K562 (cell line): ENCODE measurements at regions not wholly inside any gene's neighbourhood (a gene's known extent, or its start where the extent isn't known, plus 50 kb on each side); places are given as distances from the start of the nearest gene placed in this dataset.

ENCODE experiments used
- ATAC-seq: fragments of 200-7000 bp; cut with Tn5 transposase; 3 replicates; pipeline ENCODE4 v1.9.1; 2020; ENCODE audit warnings: moderate library complexity
- BruUV-seq: library from RNA; stranded (reverse); fragments of 400-500 nt; replicated peaks from 2 replicates; lab custom pipeline; 2021; lab: Mats Ljungman, UMichigan
- CTCF ChIA-PET: fragments of 300-600 bp; formaldehyde crosslinking; extraction: SDS; loops from one replicate; lab custom pipeline; 2021; ENCODE audit warnings: low intra/inter-chr PET ratio; lab: Yijun Ruan, JAX
- POLR2A ChIA-PET: fragments of 300-600, 350-650 bp; sonication (Branson Sonifier 250); formaldehyde crosslinking; extraction: SDS; loops from one replicate; lab custom pipeline; 2021; ENCODE audit warnings: antibody characterized with exemption, inconsistent platforms; lab: Yijun Ruan, JAX
- DNase-seq, 4 experiments: peaks; one replicate each; pipeline versions ENCODE4 v3.0.0 to v3.0.0-alpha.2; 2011 to 2018; ENCODE audit warnings: low spot score in 3 of 4, mixed read lengths in 3 of 4; ENCODE audit errors: extremely low read depth in 1 of 4
- FAIRE-seq: peaks from 2 replicates; lab custom pipeline; 2011; peaks lifted over from hg19 to GRCh38; lab: Jason Lieb, UNC
- H2AFZ ChIP-seq: 2 replicates; pipeline ENCODE4 v1.6.0; 2011; ENCODE audit warnings: low read depth, low read length, control low read depth, inconsistent platforms
- H3K27ac ChIP-seq: fragments of 200-600 bp; 3 replicates; pipeline ENCODE4 v1.8.0; 2011; ENCODE audit warnings: low read depth, mild to moderate bottlenecking, control low read depth, inconsistent platforms, low read length, moderate library complexity, mixed read lengths; ENCODE audit errors: extremely low read depth
- H3K27me3 ChIP-seq, 2 experiments: fragments of 300-600 bp in 1 of 2; 2 replicates in 1 of 2; 3 replicates in 1 of 2; pipeline versions ENCODE4 v1.6.0 to v1.8.0; 2011; ENCODE audit warnings: inconsistent platforms in 2 of 2, low read length in 2 of 2, mild to moderate bottlenecking in 1 of 2, mixed read lengths in 1 of 2, moderate library complexity in 1 of 2; ENCODE audit not compliant: control insufficient read depth in 2 of 2, insufficient read depth in 2 of 2
- H3K36me3 ChIP-seq: fragments of 300-600 bp; 3 replicates; pipeline ENCODE4 v1.8.0; 2011; ENCODE audit warnings: mild to moderate bottlenecking, low read length, inconsistent platforms; ENCODE audit not compliant: control insufficient read depth, insufficient read depth
- H3K4me1 ChIP-seq, 2 experiments: fragments of 200-600 bp in 1 of 2; replicated peaks in 1 of 2; 2 replicates in 1 of 2; 3 replicates in 1 of 2; pipeline versions ENCODE4 v1.5.1 to v1.8.0; 2011; ENCODE audit warnings: inconsistent platforms in 2 of 2, low read length in 2 of 2, mild to moderate bottlenecking in 1 of 2, mixed read lengths in 1 of 2, moderate library complexity in 1 of 2; ENCODE audit not compliant: control insufficient read depth in 2 of 2, insufficient read depth in 2 of 2
- H3K4me2 ChIP-seq: 2 replicates; pipeline ENCODE4 v1.6.1; 2011; ENCODE audit warnings: low read length, control low read depth, inconsistent platforms, mixed read lengths; ENCODE audit not compliant: insufficient read depth
- H3K4me3 ChIP-seq: fragments of 200-600 bp; sonication (generic), shearing (Covaris generic); 2 replicates; pipeline ENCODE4 v1.5.1; 2016; ENCODE audit warnings: control low read depth, inconsistent platforms
- H3K79me2 ChIP-seq: fragments of 200-600 bp; 3 replicates; pipeline ENCODE4 v1.8.0; 2011; ENCODE audit warnings: low read length, inconsistent platforms; ENCODE audit not compliant: control insufficient read depth, insufficient read depth
- H3K9ac ChIP-seq, 2 experiments: 2 replicates each; pipeline versions ENCODE4 v1.6.0 to v1.6.1; 2011; ENCODE audit warnings: low read depth in 2 of 2, low read length in 2 of 2, control low read depth in 1 of 2, inconsistent platforms in 1 of 2, mild to moderate bottlenecking in 1 of 2, mixed read lengths in 1 of 2; ENCODE audit not compliant: insufficient read depth in 1 of 2
- H3K9me1 ChIP-seq: one replicate; pipeline ENCODE4 v1.6.0; 2011; ENCODE audit warnings: inconsistent platforms, mild to moderate bottlenecking, low read length, moderate library complexity; ENCODE audit not compliant: control insufficient read depth, insufficient read depth
- H3K9me3 ChIP-seq: replicated peaks from 2 replicates; pipeline ENCODE4 v1.5.1; 2011; ENCODE audit warnings: low read depth, low read length, inconsistent platforms; ENCODE audit not compliant: control insufficient read depth, insufficient read depth
- H4K20me1 ChIP-seq: replicated peaks from 2 replicates; pipeline ENCODE4 v1.6.1; 2011; ENCODE audit warnings: low read length, inconsistent platforms, mixed read lengths; ENCODE audit not compliant: control insufficient read depth, insufficient read depth
- PHF21A ChIP-seq: fragments of 450-650 bp; IDR thresholded peaks from 2 replicates; pipeline ENCODE4 v1.6.1; 2017; ENCODE audit warnings: low read depth, borderline replicate concordance
- ZNF408 ChIP-seq: fragments of 250-450 bp; sonication (Bioruptor Pico); IDR thresholded peaks from 2 replicates; pipeline ENCODE4 v1.4.0; 2020; ENCODE audit warnings: low read depth, mild to moderate bottlenecking, moderate library complexity
- ZNF586 ChIP-seq: fragments of 450-650 bp; formaldehyde crosslinking; conservative IDR thresholded peaks from 2 replicates; pipeline ENCODE4 v1.4.0; 2020; ENCODE audit warnings: mild to moderate bottlenecking, moderate library complexity
- ZNF780A ChIP-seq: fragments of 250-450 bp; sonication (Bioruptor Pico); IDR thresholded peaks from 2 replicates; pipeline ENCODE4 v1.5.0; 2021; ENCODE audit warnings: mild to moderate bottlenecking
- WGBS: fragments of 100-300 bp; shearing (Covaris generic); methylation state at CpG from one replicate; pipeline ENCODE4 v1.1.6; 2016; ENCODE audit warnings: low coverage, mixed read lengths; ENCODE audit not compliant: insufficient coverage; ENCODE audit errors: missing lambda C conversion rate; 5-methylcytosine and 5-hydroxymethylcytosine counted together
- in situ Hi-C: fragments of 300-500 bp; cut with MboI; formaldehyde crosslinking; loops from 4 replicates; pipeline ENCODE4 v1.15.0; 2018; ENCODE audit warnings: inconsistent platforms, mixed read lengths
- intact Hi-C: fragments of 100-400 bp; cut with micrococcal nuclease; formaldehyde crosslinking; loops from 2 replicates; pipeline ENCODE4 v1.14.2; 2022
- TF ChIP-seq, protein P1 (sequence below): sonication (generic); formaldehyde crosslinking; IDR thresholded peaks from 2 replicates; pipeline ENCODE4 v1.8.0; 2022; ENCODE audit warnings: missing genetic modification reagents, mild to moderate bottlenecking, borderline replicate concordance
- TF ChIP-seq, protein P2 (sequence below): sonication (generic); formaldehyde crosslinking; IDR thresholded peaks from 2 replicates; pipeline ENCODE4 v1.8.0; 2022; ENCODE audit warnings: mild to moderate bottlenecking, missing genetic modification reagents

DNA sequence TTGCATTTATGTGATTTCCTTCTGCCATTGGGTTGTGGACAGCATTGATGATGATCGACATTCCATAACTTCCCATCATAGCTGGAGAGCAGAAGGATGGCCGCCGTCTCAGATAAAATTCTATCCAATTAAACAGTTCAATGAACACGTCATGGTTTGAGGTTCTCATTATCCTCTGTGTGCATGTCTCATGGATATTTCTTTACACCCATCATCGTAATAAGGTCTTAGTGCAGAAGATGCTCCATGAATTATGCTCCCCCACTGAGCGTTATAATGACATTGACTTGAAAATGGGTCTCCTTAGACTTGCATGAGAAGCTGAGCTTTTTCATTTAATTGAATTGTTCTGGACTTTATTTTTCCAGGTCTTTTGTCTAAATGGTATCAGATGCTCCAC lies 92.1 kb downstream of the TRIM42 start:
- CTCF ChIA-PET: no interaction called here
- Histone ChIP-seq H2AFZ (no peak overlapping the region), H3K27me3 (no peaks in the 10 kb centered on the region), H4K20me1 (0 out of 2 replicates have a peak, but pooled peaks cover 3% of the 10 kb centered on the region), H3K79me2 (no peaks in the 10 kb centered on the region), H3K4me3 (no peak overlapping the region), H3K4me1 (no peaks in the 10 kb centered on the region), H3K36me3 (no peaks in the 10 kb centered on the region), H3K9ac (no peak overlapping the region), H3K27ac (no peak overlapping the region), H3K9me3 (no peaks in the 10 kb centered on the region), H3K4me2 (no peak overlapping the region), H3K9me1 (no peaks in the 10 kb centered on the region)
- intact Hi-C loops: no loop called here
- BruUV-seq: no TSS peak
- no peak for DNase-seq
- no peak for ATAC-seq
- POLR2A ChIA-PET: no interaction called here
- WGBS: 2% methylated on average over 6 of the region's 6 CpGs
- no peak for FAIRE-seq
- no peak for TF ChIP-seq ZNF408 (CRISPR knock-in tag)
- no peak for TF ChIP-seq ZNF586 (CRISPR knock-in tag)
- TF ChIP-seq, protein P1, sequence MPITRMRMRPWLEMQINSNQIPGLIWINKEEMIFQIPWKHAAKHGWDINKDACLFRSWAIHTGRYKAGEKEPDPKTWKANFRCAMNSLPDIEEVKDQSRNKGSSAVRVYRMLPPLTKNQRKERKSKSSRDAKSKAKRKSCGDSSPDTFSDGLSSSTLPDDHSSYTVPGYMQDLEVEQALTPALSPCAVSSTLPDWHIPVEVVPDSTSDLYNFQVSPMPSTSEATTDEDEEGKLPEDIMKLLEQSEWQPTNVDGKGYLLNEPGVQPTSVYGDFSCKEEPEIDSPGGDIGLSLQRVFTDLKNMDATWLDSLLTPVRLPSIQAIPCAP (CRISPR knock-in tag): no peak
- no peak for TF ChIP-seq ZNF780A (CRISPR knock-in tag)
- TF ChIP-seq PHF21A: no peak
- TF ChIP-seq, protein P2, sequence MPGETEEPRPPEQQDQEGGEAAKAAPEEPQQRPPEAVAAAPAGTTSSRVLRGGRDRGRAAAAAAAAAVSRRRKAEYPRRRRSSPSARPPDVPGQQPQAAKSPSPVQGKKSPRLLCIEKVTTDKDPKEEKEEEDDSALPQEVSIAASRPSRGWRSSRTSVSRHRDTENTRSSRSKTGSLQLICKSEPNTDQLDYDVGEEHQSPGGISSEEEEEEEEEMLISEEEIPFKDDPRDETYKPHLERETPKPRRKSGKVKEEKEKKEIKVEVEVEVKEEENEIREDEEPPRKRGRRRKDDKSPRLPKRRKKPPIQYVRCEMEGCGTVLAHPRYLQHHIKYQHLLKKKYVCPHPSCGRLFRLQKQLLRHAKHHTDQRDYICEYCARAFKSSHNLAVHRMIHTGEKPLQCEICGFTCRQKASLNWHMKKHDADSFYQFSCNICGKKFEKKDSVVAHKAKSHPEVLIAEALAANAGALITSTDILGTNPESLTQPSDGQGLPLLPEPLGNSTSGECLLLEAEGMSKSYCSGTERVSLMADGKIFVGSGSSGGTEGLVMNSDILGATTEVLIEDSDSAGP (CRISPR knock-in tag): no peak
- in situ Hi-C loops: no loop called here
